IgD-negative memory B cell (primary cell): ENCODE measurements at regions not wholly inside any gene's neighbourhood (a gene's known extent, or its start where the extent isn't known, plus 50 kb on each side); places are given as distances from the start of the nearest gene placed in this dataset.

Experiments
- H3K27ac Mint-ChIP-seq, 3 donors: one replicate each; pipeline ENCODE4 v1.8.0; 2020 to 2022; ENCODE audit warnings: mild to moderate bottlenecking in 3 of 3, mixed read lengths in 3 of 3, moderate library complexity in 1 of 3
- H3K27me3 Mint-ChIP-seq: one replicate; pipeline ENCODE4 v1.8.0; 2021; ENCODE audit warnings: mixed read lengths
- H3K36me3 Mint-ChIP-seq: one replicate; pipeline ENCODE4 v1.8.0; 2020; ENCODE audit warnings: mild to moderate bottlenecking, mixed read lengths
- H3K4me1 Mint-ChIP-seq, 3 donors: one replicate each; pipeline ENCODE4 v1.8.0; 2020 to 2022; ENCODE audit warnings: mixed read lengths in 3 of 3, mild to moderate bottlenecking in 1 of 3
- H3K4me3 Mint-ChIP-seq, 4 donors: one replicate each; pipeline ENCODE4 v1.8.0; 2020 to 2022; ENCODE audit warnings: mild to moderate bottlenecking in 4 of 4, mixed read lengths in 4 of 4, moderate library complexity in 3 of 4
- H3K9me3 Mint-ChIP-seq, 3 donors: one replicate each; pipeline ENCODE4 v1.8.0; 2020 to 2021; ENCODE audit warnings: mixed read lengths in 3 of 3, mild to moderate bottlenecking in 1 of 3

DNA sequence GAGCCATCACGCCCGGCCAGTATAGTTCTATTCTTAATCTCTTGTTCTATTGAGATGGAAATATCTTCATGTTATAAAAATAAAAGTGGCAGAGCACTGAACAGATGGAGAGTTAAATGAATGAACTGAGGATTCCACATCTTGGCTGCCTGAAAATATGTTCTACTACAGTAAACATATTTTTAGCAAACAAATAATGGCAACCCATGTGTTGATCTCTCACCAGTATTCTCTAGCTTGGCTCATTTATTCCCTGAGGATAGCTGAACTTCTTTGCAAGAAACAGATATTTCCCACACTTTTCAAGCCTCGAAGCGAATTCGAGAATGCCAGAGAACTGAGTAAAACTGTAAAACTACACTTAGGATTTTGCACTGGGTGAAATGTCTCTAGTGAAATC is 58.9 kb downstream of the DIRAS3 start:
- no peaks in the 10 kb centered on the region for H3K4me1 Mint-ChIP-seq
- no peaks in the 10 kb centered on the region for H3K36me3 Mint-ChIP-seq
- H3K9me3 Mint-ChIP-seq: peaks cover 0 to 12% (median 3%) of the 10 kb centered on the region in 3 donors
- H3K4me3 Mint-ChIP-seq: no peak overlapping the region
- no peak overlapping the region for H3K27ac Mint-ChIP-seq
- no peaks in the 10 kb centered on the region for H3K27me3 Mint-ChIP-seq

- H3K27me3 Mint-ChIP-seq: no peaks in the 10 kb centered on the region
- H3K36me3 Mint-ChIP-seq: no peaks in the 10 kb centered on the region
- no peak overlapping the region for H3K4me3 Mint-ChIP-seq
- no peak overlapping the region for H3K27ac Mint-ChIP-seq
- peaks cover 0 to 1% (median under 1%) of the 10 kb centered on the region in 3 donors for H3K9me3 Mint-ChIP-seq
- H3K4me1 Mint-ChIP-seq: no peaks in the 10 kb centered on the region
These were observed 62.4 kb downstream of the DIRAS3 start for GRCh38 chr1:67988066-67988465.

DNA sequence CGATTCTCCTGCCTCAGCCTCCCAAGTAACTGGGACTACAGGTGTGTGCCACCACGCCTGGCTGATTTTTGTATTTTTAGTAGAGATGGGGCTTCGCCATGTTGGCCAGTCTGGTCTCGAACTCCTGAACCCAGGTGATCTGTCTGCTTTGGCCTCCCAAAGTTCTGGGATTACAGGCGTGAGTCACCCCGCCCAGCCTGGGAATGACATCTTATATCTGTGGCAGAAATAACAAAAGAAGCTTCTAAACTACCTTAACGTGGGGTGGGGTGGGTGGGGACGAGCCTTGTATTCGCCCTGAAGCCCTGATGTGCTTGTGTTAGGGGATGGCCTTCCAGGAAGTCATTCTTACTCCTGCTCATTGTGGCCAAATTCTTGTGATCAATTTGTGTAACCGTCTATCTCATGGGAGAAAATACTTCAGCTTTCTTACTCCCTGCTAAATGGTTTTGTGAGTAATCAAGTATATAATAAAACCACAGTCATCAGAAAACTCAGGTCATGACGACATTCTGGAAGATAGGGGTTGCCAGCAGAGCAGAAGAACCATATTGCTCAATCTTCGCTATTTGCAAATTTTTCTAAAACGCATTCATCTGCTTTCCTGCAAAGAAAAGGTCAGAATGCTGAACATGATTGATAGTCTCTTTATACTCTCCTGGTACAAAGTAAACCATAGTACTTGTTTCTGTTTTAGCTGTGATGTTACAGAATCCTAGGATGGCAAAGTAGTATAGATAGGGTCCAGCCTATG is 63.2 kb downstream of the DIRAS3 start:
- H3K27ac Mint-ChIP-seq: no peak overlapping the region
- H3K36me3 Mint-ChIP-seq: no peaks in the 10 kb centered on the region
- H3K27me3 Mint-ChIP-seq: no peaks in the 10 kb centered on the region
- no peak overlapping the region for H3K4me3 Mint-ChIP-seq
- H3K4me1 Mint-ChIP-seq: no peaks in the 10 kb centered on the region
- peaks cover 0 to 5% (median 1%) of the 10 kb centered on the region in 3 donors for H3K9me3 Mint-ChIP-seq

GRCh38 chr1:67983867-67984266 is 66.6 kb downstream of the DIRAS3 start:
- no peak overlapping the region for H3K4me3 Mint-ChIP-seq
- no peaks in the 10 kb centered on the region for H3K27me3 Mint-ChIP-seq
- no peak overlapping the region for H3K27ac Mint-ChIP-seq
- no peaks in the 10 kb centered on the region for H3K4me1 Mint-ChIP-seq
- peaks cover 0 to 5% (median 2%) of the 10 kb centered on the region in 3 donors for H3K9me3 Mint-ChIP-seq
- H3K36me3 Mint-ChIP-seq: no peaks in the 10 kb centered on the region

GRCh38 chr1:67980028-67980427 is 70.4 kb downstream of the DIRAS3 start:
- Mint-ChIP-seq H3K27ac (no peak overlapping the region), H3K4me1 (no peaks in the 10 kb centered on the region), H3K4me3 (peak overlapping the region in 1 of 4 donors; percentile 33), H3K36me3 (no peaks in the 10 kb centered on the region), H3K27me3 (peaks cover 1% of the 10 kb centered on the region), H3K9me3 (peaks cover 0 to 5% (median 2%) of the 10 kb centered on the region in 3 donors)

DNA sequence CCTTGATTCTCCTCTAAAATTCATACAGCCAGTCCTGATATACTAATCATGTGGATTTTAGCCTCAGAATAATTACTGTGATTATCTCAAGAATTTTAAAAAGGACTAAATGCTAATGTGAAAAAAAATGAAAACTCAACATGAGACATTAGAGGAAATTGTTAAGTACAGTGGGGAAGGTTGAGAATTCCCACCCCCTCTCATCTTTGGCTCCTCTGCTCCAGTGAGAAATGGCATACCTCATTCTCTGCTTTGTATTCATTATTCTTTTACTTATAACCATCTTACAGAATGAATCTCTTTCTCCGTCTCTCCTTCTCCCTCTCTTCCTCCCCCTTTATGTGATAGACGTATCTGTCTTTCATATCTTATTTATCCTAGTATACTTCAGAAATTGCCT is 70.9 kb downstream of the DIRAS3 start:
- Mint-ChIP-seq H3K9me3 (peaks cover 0 to 5% (median 2%) of the 10 kb centered on the region in 3 donors), H3K4me1 (no peaks in the 10 kb centered on the region), H3K27ac (no peak overlapping the region)

DNA sequence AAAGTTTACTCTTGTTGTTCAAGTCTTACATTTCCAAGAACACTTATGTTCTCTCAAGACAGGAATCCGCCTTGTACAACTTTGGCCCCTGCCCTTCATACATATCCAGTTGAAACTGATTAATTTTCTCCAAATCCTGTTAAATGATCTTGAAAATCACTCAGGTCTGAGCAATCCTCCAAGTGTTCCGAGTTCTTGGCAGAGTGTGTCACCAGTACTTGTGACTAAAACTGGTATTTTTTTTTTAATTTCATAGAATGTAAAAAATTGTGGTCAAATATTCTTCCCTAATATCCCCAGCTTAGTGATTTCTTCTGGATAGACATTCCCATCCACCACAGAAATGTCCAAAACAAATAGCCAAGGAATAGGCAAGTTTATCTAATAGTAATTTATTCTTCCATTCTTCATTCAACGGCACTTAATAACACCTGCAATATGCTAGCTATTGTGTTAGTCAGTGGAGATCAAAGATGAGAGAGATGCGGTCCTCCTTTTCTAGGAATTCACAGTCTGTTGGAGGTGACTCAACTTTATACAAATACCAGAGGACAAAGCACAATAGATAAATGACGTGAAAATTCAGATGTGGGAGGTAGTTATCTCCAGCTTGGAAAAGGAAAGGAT is 71.4 kb downstream of the DIRAS3 start:
- H3K9me3 Mint-ChIP-seq: peaks cover 0 to 5% (median 2%) of the 10 kb centered on the region in 3 donors
- no peak overlapping the region for H3K27ac Mint-ChIP-seq
- no peaks in the 10 kb centered on the region for H3K36me3 Mint-ChIP-seq
- H3K4me1 Mint-ChIP-seq: no peaks in the 10 kb centered on the region
- H3K27me3 Mint-ChIP-seq: peaks cover 1% of the 10 kb centered on the region
- no peak overlapping the region for H3K4me3 Mint-ChIP-seq

More for the DNA sequence above, 70.9 kb downstream of the DIRAS3 start:
- Mint-ChIP-seq H3K4me3 (no peak overlapping the region), H3K36me3 (no peaks in the 10 kb centered on the region), H3K27me3 (peaks cover 1% of the 10 kb centered on the region)

- H3K27me3 Mint-ChIP-seq: peaks cover 1% of the 10 kb centered on the region
- H3K4me3 Mint-ChIP-seq: no peak overlapping the region
- peaks cover 1 to 2% (median 2%) of the 10 kb centered on the region in 3 donors for H3K9me3 Mint-ChIP-seq
- H3K4me1 Mint-ChIP-seq: no peaks in the 10 kb centered on the region
- H3K36me3 Mint-ChIP-seq: no peaks in the 10 kb centered on the region
- no peak overlapping the region for H3K27ac Mint-ChIP-seq
These were observed 72.7 kb downstream of the DIRAS3 start for GRCh38 chr1:67977756-67978155.

DNA sequence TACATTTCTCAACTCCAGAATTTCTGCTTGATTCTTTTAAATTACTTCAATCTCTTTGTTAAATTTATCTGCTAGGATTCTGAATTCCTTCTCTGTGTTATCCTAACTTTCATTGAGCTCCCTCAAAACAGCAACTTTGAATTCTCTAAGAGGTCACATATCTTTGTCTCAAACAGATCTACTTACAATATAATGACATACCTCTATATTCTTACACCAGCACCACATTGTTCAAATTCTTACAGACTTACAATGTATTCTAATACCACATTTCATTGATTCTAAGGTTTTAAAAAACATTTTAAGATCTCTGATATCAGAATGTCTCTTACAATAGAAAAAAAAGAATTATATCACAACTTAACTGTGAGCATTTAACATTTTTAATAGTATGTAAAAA is 77.4 kb downstream of the DIRAS3 start:
- Mint-ChIP-seq H3K27me3 (peaks cover 1% of the 10 kb centered on the region), H3K4me3 (peak overlapping the region in 1 of 4 donors; percentile 29), H3K4me1 (no peaks in the 10 kb centered on the region), H3K36me3 (no peaks in the 10 kb centered on the region), H3K9me3 (peaks cover 0 to 8% (median 5%) of the 10 kb centered on the region in 3 donors), H3K27ac (peak overlapping the region in 1 of 3 donors; percentile 14)

- Mint-ChIP-seq H3K27me3 (no peaks in the 10 kb centered on the region), H3K36me3 (no peaks in the 10 kb centered on the region), H3K4me3 (no peak overlapping the region), H3K4me1 (no peaks in the 10 kb centered on the region), H3K9me3 (peaks cover 0 to 8% (median 5%) of the 10 kb centered on the region in 3 donors), H3K27ac (no peak overlapping the region)
These were observed 80.3 kb downstream of the DIRAS3 start for GRCh38 chr1:67970088-67970487.

DNA sequence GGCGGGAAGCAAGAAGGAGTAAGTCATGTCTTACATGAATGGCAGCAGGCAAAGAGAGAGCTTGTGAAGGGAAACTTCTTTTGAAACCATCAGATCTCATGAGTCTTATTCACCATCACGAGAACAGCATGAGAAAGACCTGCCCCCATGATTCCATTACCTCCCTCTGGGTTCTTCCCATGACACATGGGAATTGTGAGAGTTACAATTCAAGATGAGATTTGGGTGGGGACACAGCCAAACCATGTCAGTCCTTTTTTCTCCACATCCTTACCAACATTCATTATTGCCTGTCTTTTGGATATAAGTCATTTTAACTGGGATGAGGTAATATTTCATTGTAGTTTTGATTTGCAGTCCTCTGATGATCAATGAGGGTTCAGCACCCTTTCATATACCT is 81.0 kb downstream of the DIRAS3 start:
- no peak overlapping the region for H3K4me3 Mint-ChIP-seq
- H3K9me3 Mint-ChIP-seq: peaks cover 0 to 8% (median 5%) of the 10 kb centered on the region in 3 donors
- H3K36me3 Mint-ChIP-seq: no peaks in the 10 kb centered on the region
- H3K4me1 Mint-ChIP-seq: no peaks in the 10 kb centered on the region
- H3K27ac Mint-ChIP-seq: no peak overlapping the region
- no peaks in the 10 kb centered on the region for H3K27me3 Mint-ChIP-seq

DNA sequence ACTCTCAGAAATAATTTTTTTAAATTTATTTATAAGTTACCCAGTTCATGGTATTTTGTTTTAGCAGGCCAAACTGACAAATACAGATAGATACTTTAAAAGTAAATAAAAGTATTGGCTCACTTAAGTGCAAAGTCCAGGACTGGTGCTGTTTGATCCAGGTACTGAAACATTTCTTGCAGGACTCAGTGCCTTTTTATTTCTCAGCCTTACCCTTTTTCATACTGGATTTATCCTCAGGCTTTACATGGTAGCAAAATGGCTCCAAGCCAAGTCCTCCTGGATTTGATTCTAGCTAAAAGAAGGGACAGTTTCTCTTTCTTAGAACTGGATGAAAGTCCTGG is 83.8 kb downstream of the DIRAS3 start:
- H3K36me3 Mint-ChIP-seq: peaks cover 1% of the 10 kb centered on the region
- no peaks in the 10 kb centered on the region for H3K27me3 Mint-ChIP-seq
- H3K9me3 Mint-ChIP-seq: peaks cover 7 to 18% (median 9%) of the 10 kb centered on the region in 3 donors
- no peak overlapping the region for H3K27ac Mint-ChIP-seq
- H3K4me1 Mint-ChIP-seq: no peaks in the 10 kb centered on the region
- H3K4me3 Mint-ChIP-seq: no peak overlapping the region

DNA sequence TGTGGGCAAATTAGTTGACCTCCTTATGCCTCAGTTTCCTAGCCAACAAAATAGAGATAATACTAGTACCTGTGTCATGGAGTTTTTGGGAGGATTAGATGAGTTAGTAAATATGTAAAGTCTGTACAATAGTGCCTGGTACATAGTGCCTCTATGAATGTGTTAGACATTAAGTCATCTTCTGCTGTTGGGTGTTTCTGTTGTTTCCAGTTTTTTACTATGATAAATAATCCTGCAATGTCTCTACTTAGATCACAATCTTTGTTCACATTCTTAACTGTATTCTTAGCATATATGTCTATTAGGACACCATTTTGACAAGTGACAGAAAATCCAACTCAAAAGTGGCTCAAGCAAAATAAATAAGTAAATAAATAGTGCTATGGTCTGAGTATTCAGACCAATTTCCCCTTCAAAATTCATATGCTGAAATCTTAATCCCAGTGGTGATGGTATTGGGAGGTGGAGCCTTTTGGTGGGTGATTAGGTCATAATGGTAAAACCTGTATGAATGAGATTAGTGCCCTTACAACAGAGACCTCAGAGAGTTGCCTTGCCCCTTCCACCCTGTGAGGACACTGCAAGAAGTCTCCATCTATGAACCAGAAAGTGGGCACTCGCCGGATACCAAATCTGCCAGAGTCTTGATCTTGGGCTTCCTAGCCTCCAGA is 84.3 kb downstream of the DIRAS3 start:
- Mint-ChIP-seq H3K36me3 (peaks cover 1% of the 10 kb centered on the region), H3K9me3 (peaks cover 7 to 18% (median 9%) of the 10 kb centered on the region in 3 donors), H3K4me1 (no peaks in the 10 kb centered on the region), H3K27me3 (no peaks in the 10 kb centered on the region), H3K4me3 (no peak overlapping the region), H3K27ac (no peak overlapping the region)

DNA sequence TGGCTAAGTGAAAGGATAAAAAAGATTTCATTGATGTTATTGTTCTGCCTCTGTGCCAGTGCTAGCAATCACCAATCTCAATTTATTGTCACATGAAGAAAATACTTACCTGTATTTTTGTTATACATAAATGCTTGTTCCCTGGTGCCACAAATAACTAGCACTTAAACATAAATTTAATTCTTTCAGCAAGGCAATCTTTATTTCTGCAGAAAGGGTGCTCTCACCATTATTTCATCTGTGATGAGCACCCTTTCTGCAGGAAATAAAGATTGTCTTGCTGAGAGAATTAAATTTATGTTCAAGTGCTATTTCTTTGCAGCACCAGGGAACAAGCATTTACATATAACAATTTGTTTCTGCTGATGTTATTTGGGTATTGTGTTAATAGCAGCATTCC is 87.2 kb downstream of the DIRAS3 start:
- Mint-ChIP-seq H3K9me3 (peaks cover 4 to 13% (median 7%) of the 10 kb centered on the region in 3 donors), H3K27ac (no peak overlapping the region), H3K36me3 (peaks cover 4% of the 10 kb centered on the region), H3K27me3 (peaks cover 3% of the 10 kb centered on the region), H3K4me3 (no peak overlapping the region), H3K4me1 (no peaks in the 10 kb centered on the region)

DNA sequence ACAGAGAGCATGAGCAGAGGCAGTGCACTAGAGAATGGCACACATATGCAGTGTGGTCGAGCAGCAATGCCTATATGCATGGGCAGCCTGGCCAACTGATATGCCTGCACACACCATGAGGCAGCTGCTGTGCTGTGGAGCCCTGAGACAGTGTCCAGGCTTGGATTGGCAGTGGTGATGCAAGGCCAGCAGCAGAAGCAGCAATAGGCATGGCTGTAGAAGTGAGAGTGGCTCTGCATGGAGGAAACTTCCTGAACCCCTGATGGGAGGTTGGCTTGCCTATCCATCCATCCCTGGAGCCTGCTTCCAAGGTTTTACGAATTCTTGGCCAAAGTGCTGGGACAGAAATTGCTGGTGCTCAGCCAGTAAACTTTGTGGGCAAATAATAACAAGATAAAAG is 89.7 kb downstream of the DIRAS3 start:
- Mint-ChIP-seq H3K27ac (no peak overlapping the region), H3K4me1 (no peaks in the 10 kb centered on the region), H3K9me3 (peaks cover 5 to 13% (median 7%) of the 10 kb centered on the region in 3 donors), H3K36me3 (peaks cover 4% of the 10 kb centered on the region), H3K4me3 (no peak overlapping the region), H3K27me3 (peaks cover 3% of the 10 kb centered on the region)
